HCT116 (cell line): ENCODE measurements at regions not wholly inside any gene's neighbourhood (a gene's known extent, or its start where the extent isn't known, plus 50 kb on each side); places are given as distances from the start of the nearest gene placed in this dataset.

Source experiments
- ATAC-seq: fragments of 200-7000 bp; cut with Tn5 transposase; 2 replicates; pipeline ENCODE4 v1.9.1; 2020; ENCODE audit warnings: mild to moderate bottlenecking, moderate library complexity
- BruUV-seq: library from RNA; stranded (reverse); fragments of 400-500 nt; replicated peaks from 2 replicates; lab custom pipeline; 2021; lab: Mats Ljungman, UMichigan
- CTCF ChIA-PET: fragments of 300-600 bp; sonication (Branson Sonifier 250); formaldehyde crosslinking; loops from one replicate; lab custom pipeline; 2021; ENCODE audit warnings: antibody characterized with exemption; lab: Charles Lee
- POLR2A ChIA-PET: fragments of 300-600, 350-600 bp; sonication (Branson Sonifier 250); formaldehyde crosslinking; loops from one replicate; lab custom pipeline; 2021; ENCODE audit warnings: antibody characterized with exemption; lab: Charles Lee
- RAD21 ChIA-PET, 2 experiments: fragments of 300-600 bp; sonication (Branson Sonifier 250); formaldehyde crosslinking; loops; one replicate each; lab custom pipeline; 2023; ENCODE audit warnings: low total read pairs in 2 of 2; ENCODE audit not compliant: uncharacterized antibody in 2 of 2, unreplicated experiment in 2 of 2, low non-redundant PET in 1 of 2; lab: Charles Lee
- DNase-seq: peaks from one replicate; pipeline ENCODE4 v3.0.0-alpha.2; 2010; ENCODE audit warnings: low read depth, low spot score
- H2AFZ ChIP-seq: fragments of 200-600 bp; shearing (Covaris generic), sonication (generic); 2 replicates; pipeline ENCODE4 v1.6.1; 2017; ENCODE audit warnings: low read depth, mixed run types, mixed read lengths, antibody characterized with exemption, low read length; ENCODE audit not compliant: poor library complexity, severe bottlenecking
- H3K27ac ChIP-seq: 2 replicates; pipeline ENCODE4 v1.5.1; 2012; ENCODE audit warnings: low read depth, low read length
- H3K27me3 ChIP-seq: fragments of 200-600 bp; sonication (generic); 2 replicates; pipeline ENCODE4 v1.6.1; 2016; ENCODE audit warnings: mixed run types, low read length, mixed read lengths; ENCODE audit not compliant: insufficient read depth
- H3K36me3 ChIP-seq, 2 experiments: fragments of 200-500 bp in 1 of 2; fragments of 200-600 bp in 1 of 2; sonication (Bioruptor generic) in 1 of 2; sonication (generic) in 1 of 2; 2 replicates each; pipeline versions ENCODE4 v1.5.1 to v1.6.1; 2014 to 2016; ENCODE audit warnings: low read length in 2 of 2, inconsistent platforms in 1 of 2, mixed read lengths in 1 of 2, mixed run types in 1 of 2; ENCODE audit not compliant: insufficient read depth in 2 of 2, control insufficient read depth in 1 of 2
- H3K4me1 ChIP-seq, 2 experiments: fragments of 200-600 bp in 1 of 2; sonication (generic) in 1 of 2; 2 replicates each; pipeline versions ENCODE4 v1.5.1 to v1.6.1; 2012 to 2017; ENCODE audit warnings: low read length in 2 of 2, inconsistent platforms in 1 of 2, mild to moderate bottlenecking in 1 of 2, mixed read lengths in 1 of 2, mixed run types in 1 of 2, moderate library complexity in 1 of 2; ENCODE audit not compliant: insufficient read depth in 2 of 2, control insufficient read depth in 1 of 2
- H3K4me2 ChIP-seq: fragments of 200-600 bp; sonication (generic); 2 replicates; pipeline ENCODE4 v1.6.1; 2017; ENCODE audit warnings: mixed run types, low read length, mixed read lengths
- H3K4me3 ChIP-seq, 2 experiments: fragments of 200-600 bp in 1 of 2; sonication (generic) in 1 of 2; replicated peaks in 1 of 2; 2 replicates each; pipeline ENCODE4 v1.5.1; 2011 to 2016; ENCODE audit warnings: low read length in 2 of 2, control low read depth in 1 of 2, low read depth in 1 of 2, mild to moderate bottlenecking in 1 of 2, mixed read lengths in 1 of 2, mixed run types in 1 of 2
- H3K79me2 ChIP-seq: fragments of 200-600 bp; sonication (generic); 2 replicates; pipeline ENCODE4 v1.6.1; 2017; ENCODE audit warnings: mild to moderate bottlenecking, mixed run types, low read length, moderate library complexity, mixed read lengths; ENCODE audit not compliant: insufficient read depth
- H3K9ac ChIP-seq: fragments of 200-600 bp; sonication (generic); 2 replicates; pipeline ENCODE4 v1.6.1; 2016; ENCODE audit warnings: low read length, mixed read lengths
- H3K9me2 ChIP-seq: fragments of 200-600 bp; sonication (generic), shearing (Covaris generic); 2 replicates; pipeline ENCODE4 v1.6.1; 2017; ENCODE audit warnings: mixed run types, mild to moderate bottlenecking, moderate library complexity; ENCODE audit not compliant: insufficient read depth
- H3K9me3 ChIP-seq, 2 experiments: fragments of 200-500 bp in 1 of 2; fragments of 200-600 bp in 1 of 2; sonication (Bioruptor generic) in 1 of 2; sonication (generic) in 1 of 2; 2 replicates each; pipeline ENCODE4 v1.6.1; 2014 to 2017; ENCODE audit warnings: low read length in 2 of 2, mixed read lengths in 2 of 2, inconsistent platforms in 1 of 2, low read depth in 1 of 2, mild to moderate bottlenecking in 1 of 2, mixed run types in 1 of 2, moderate library complexity in 1 of 2; ENCODE audit not compliant: control insufficient read depth in 1 of 2, insufficient read depth in 1 of 2
- H4K20me1 ChIP-seq: fragments of 200-600 bp; sonication (generic), shearing (Covaris generic); 2 replicates; pipeline ENCODE4 v1.6.1; 2017; ENCODE audit warnings: mixed run types, mild to moderate bottlenecking, moderate library complexity; ENCODE audit not compliant: insufficient read depth
- FOSL1 ChIP-seq: IDR thresholded peaks from 2 replicates; pipeline ENCODE4 v1.6.1; 2012; ENCODE audit warnings: low read depth
- JUND ChIP-seq: IDR thresholded peaks from 2 replicates; pipeline ENCODE4 v1.6.1; 2012
- POLR2A ChIP-seq: IDR thresholded peaks from 2 replicates; pipeline ENCODE4 v1.7.0; 2011; ENCODE audit warnings: borderline replicate concordance; ENCODE audit not compliant: insufficient read depth, insufficient read length; ENCODE audit errors: extremely low read depth
- POLR2AphosphoS5 ChIP-seq: IDR thresholded peaks from 2 replicates; pipeline ENCODE4 v1.6.1; 2011; ENCODE audit warnings: mild to moderate bottlenecking, low read depth, low read length, moderate library complexity
- SIN3A ChIP-seq: IDR thresholded peaks from 2 replicates; pipeline ENCODE4 v1.6.1; 2012; ENCODE audit warnings: low read depth
- TCF7L2 ChIP-seq: IDR thresholded peaks from 2 replicates; pipeline ENCODE4 v1.7.0; 2011; ENCODE audit warnings: borderline replicate concordance, inconsistent platforms; ENCODE audit not compliant: insufficient read depth, insufficient read length; ENCODE audit errors: extremely low read depth
- YY1 ChIP-seq: IDR thresholded peaks from 2 replicates; pipeline ENCODE4 v1.6.1; 2011; ENCODE audit warnings: low read length, low read depth, moderate library complexity, mild to moderate bottlenecking; ENCODE audit not compliant: insufficient replicate concordance; ENCODE audit errors: extremely low read depth
- intact Hi-C: fragments of 100-400 bp; cut with micrococcal nuclease; formaldehyde crosslinking; loops from 2 replicates; pipeline ENCODE4 v1.10.0; 2022
- TF ChIP-seq, protein P1 (sequence below): IDR thresholded peaks from 2 replicates; pipeline ENCODE4 v1.6.1; 2012
- TF ChIP-seq, protein P2 (sequence below): IDR thresholded peaks from 2 replicates; pipeline ENCODE4 v1.6.1; 2011; ENCODE audit warnings: mild to moderate bottlenecking, low read length, moderate library complexity; ENCODE audit not compliant: insufficient replicate concordance; ENCODE audit errors: extremely low read depth
- TF ChIP-seq, protein P3 (sequence below): IDR thresholded peaks from 2 replicates; pipeline ENCODE4 v1.6.1; 2012; ENCODE audit warnings: low read depth

DNA sequence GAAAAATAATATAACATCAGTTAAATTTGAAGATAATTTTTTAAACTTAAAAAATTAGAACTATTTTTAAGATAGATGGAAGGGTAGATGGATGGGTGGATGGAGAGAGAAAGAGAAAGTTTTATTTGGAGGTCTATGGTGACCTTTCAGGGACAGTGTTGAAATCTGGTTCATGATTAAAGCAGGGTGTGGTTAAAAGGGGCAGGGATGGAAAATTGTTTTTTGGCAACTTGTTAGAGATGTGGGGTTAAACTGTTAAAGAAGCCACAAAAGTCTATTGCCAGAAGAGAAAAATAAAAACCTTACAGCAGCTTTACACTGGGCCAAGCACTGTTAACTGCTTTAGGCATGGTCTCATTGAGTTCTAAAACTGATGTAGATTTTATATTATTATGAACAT lies 134.9 kb upstream of the GORAB start:
- intact Hi-C loops = no loop called here
- Histone ChIP-seq H2AFZ (no peak overlapping the region), H3K9ac (no peak overlapping the region), H3K9me2 (no peaks in the 10 kb centered on the region), H3K4me2 (no peak overlapping the region), H3K27ac (no peak overlapping the region), H3K27me3 (no peaks in the 10 kb centered on the region), H3K4me1 (no peaks in the 10 kb centered on the region), H4K20me1 (no peaks in the 10 kb centered on the region), H3K9me3 (no peaks in the 10 kb centered on the region), H3K36me3 (no peaks in the 10 kb centered on the region)
- ChIA-PET RAD21 (interaction anchor here in 1 of 2 experiments (0.6 kb wide), 1 partner anchor 28 kb away, joined by 4 read pairs; no protein-coding TSS in a partner anchor), POLR2A (no interaction called here), CTCF (no interaction called here)
- ATAC-seq = no peak
- BruUV-seq = no TSS peak
- no peak for TF ChIP-seq TCF7L2
- TF ChIP-seq, protein P1, sequence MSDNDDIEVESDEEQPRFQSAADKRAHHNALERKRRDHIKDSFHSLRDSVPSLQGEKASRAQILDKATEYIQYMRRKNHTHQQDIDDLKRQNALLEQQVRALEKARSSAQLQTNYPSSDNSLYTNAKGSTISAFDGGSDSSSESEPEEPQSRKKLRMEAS = no peak
- TF ChIP-seq, protein P2, sequence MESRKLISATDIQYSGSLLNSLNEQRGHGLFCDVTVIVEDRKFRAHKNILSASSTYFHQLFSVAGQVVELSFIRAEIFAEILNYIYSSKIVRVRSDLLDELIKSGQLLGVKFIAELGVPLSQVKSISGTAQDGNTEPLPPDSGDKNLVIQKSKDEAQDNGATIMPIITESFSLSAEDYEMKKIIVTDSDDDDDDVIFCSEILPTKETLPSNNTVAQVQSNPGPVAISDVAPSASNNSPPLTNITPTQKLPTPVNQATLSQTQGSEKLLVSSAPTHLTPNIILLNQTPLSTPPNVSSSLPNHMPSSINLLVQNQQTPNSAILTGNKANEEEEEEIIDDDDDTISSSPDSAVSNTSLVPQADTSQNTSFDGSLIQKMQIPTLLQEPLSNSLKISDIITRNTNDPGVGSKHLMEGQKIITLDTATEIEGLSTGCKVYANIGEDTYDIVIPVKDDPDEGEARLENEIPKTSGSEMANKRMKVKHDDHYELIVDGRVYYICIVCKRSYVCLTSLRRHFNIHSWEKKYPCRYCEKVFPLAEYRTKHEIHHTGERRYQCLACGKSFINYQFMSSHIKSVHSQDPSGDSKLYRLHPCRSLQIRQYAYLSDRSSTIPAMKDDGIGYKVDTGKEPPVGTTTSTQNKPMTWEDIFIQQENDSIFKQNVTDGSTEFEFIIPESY = no peak
- no peak for TF ChIP-seq FOSL1
- TF ChIP-seq, all 23 proteins: peak for 0
- H3K4me3 ChIP-seq = no peak overlapping the region
- DNase-seq = no peak
- no peaks in the 10 kb centered on the region for H3K79me2 ChIP-seq

DNA sequence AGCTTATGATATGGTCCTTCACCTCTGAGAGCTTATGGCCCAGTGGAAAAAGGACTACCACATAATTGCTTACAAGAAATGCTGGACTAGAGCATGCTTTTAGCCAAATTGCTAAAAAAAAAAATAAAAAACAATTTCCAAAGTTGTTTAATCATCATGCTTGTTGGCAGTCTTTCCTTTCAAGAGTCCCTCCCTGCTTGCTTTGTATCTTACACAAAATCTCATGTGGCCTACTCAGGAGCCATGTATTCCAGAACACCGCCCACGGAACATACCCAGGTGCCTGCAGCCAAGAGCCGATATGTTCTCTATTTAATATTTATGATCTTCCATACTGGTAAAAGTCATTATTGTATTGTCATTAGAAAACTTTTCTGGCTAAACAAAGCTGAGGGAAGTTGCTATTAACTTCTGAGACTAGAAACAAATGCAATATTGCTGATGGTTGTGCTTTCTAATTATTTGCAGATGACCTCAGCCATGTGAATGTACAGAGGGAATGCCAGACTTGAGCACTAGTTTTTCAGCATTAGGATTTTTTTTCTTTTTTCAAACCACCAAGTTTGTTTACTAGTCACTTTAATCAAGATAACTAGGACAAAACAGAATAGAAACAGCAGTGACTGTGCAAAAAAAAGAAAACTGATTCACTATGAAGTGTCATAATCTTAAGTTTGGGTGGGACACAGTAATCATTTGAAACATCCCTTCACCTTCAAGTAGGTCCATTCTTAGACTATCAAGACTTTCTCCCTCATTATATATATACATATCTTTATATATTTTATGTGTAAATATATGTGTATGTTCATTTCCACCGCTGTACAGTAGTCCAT lies 129.3 kb upstream of the GORAB start:
- ATAC-seq (no peak), DNase-seq (no peak)
- no peak overlapping the region for H3K9ac ChIP-seq
- H3K4me3 ChIP-seq = no peak overlapping the region
- no peaks in the 10 kb centered on the region for H3K36me3 ChIP-seq
- H3K4me1 ChIP-seq = no peaks in the 10 kb centered on the region
- no peak overlapping the region for H2AFZ ChIP-seq
- RAD21 ChIA-PET = no interaction called here
- H3K9me3 ChIP-seq = no peaks in the 10 kb centered on the region
- CTCF ChIA-PET = no interaction called here
- no peak overlapping the region for H3K27ac ChIP-seq
- no peaks in the 10 kb centered on the region for H3K27me3 ChIP-seq
- intact Hi-C loops = no loop called here
- H4K20me1 ChIP-seq = no peaks in the 10 kb centered on the region
- H3K4me2 ChIP-seq = no peak overlapping the region
- POLR2A ChIA-PET = no interaction called here
- no peaks in the 10 kb centered on the region for H3K9me2 ChIP-seq
- BruUV-seq = no TSS peak
- H3K79me2 ChIP-seq = no peaks in the 10 kb centered on the region
- TF ChIP-seq TCF7L2 (no peak), JUND (no peak), SIN3A (no peak), POLR2AphosphoS5 (no peak), POLR2A (no peak), YY1 (no peak)
- TF ChIP-seq, protein P1 = no peak
- TF ChIP-seq, protein P3, sequence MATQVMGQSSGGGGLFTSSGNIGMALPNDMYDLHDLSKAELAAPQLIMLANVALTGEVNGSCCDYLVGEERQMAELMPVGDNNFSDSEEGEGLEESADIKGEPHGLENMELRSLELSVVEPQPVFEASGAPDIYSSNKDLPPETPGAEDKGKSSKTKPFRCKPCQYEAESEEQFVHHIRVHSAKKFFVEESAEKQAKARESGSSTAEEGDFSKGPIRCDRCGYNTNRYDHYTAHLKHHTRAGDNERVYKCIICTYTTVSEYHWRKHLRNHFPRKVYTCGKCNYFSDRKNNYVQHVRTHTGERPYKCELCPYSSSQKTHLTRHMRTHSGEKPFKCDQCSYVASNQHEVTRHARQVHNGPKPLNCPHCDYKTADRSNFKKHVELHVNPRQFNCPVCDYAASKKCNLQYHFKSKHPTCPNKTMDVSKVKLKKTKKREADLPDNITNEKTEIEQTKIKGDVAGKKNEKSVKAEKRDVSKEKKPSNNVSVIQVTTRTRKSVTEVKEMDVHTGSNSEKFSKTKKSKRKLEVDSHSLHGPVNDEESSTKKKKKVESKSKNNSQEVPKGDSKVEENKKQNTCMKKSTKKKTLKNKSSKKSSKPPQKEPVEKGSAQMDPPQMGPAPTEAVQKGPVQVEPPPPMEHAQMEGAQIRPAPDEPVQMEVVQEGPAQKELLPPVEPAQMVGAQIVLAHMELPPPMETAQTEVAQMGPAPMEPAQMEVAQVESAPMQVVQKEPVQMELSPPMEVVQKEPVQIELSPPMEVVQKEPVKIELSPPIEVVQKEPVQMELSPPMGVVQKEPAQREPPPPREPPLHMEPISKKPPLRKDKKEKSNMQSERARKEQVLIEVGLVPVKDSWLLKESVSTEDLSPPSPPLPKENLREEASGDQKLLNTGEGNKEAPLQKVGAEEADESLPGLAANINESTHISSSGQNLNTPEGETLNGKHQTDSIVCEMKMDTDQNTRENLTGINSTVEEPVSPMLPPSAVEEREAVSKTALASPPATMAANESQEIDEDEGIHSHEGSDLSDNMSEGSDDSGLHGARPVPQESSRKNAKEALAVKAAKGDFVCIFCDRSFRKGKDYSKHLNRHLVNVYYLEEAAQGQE = no peak
